GM19351 (cell line): ENCODE measurements at regions not wholly inside any gene's neighbourhood (a gene's known extent, or its start where the extent isn't known, plus 50 kb on each side); places are given as distances from the start of the nearest gene placed in this dataset.
A peak's percentile ranks its signal among the peaks of the same experiment; 100 is the strongest.

Source experiments
- ATAC-seq: cut with Tn5 transposase; IDR thresholded peaks from one replicate; pipeline ENCODE4 v1.9.1; 2021; ENCODE audit warnings: mild to moderate bottlenecking, moderate library complexity; ENCODE audit not compliant: unreplicated experiment

GRCh38 chr10:3471927-3472286 is 299.3 kb upstream of the PITRM1 start:
- ATAC-seq, result no peak

- no peak for ATAC-seq
Measured at GRCh38 chr10:3471472-3471871, 298.9 kb upstream of the PITRM1 start.

- ATAC-seq, result no peak
Measured at GRCh38 chr10:3470191-3470590, 297.6 kb upstream of the PITRM1 start.

GRCh38 chr10:3469639-3470020 is 297.0 kb upstream of the PITRM1 start:
- ATAC-seq, result no peak

- ATAC-seq, result peak; percentile 70
Measured at GRCh38 chr10:3468919-3469638, 296.5 kb upstream of the PITRM1 start.

GRCh38 chr10:3467052-3467951 is 294.7 kb upstream of the PITRM1 start:
- no peak for ATAC-seq

GRCh38 chr10:3465406-3465891 is 292.9 kb upstream of the PITRM1 start:
- no peak for ATAC-seq

GRCh38 chr10:3464760-3465405 is 292.3 kb upstream of the PITRM1 start:
- no peak for ATAC-seq

GRCh38 chr10:3460420-3461128 is 288.0 kb upstream of the PITRM1 start:
- ATAC-seq, result no peak

- ATAC-seq, result no peak
Measured at GRCh38 chr10:3455385-3456334, 283.1 kb upstream of the PITRM1 start.

GRCh38 chr10:3452683-3453361 is 280.2 kb upstream of the PITRM1 start:
- ATAC-seq, result no peak

- no peak for ATAC-seq
Measured at GRCh38 chr10:3452173-3452626, 279.6 kb upstream of the PITRM1 start.

GRCh38 chr10:3451516-3452172 is 279.1 kb upstream of the PITRM1 start:
- ATAC-seq, result no peak

- ATAC-seq, result no peak
Measured at GRCh38 chr10:3446221-3446620, 273.6 kb upstream of the PITRM1 start.

GRCh38 chr10:3445648-3446047 is 273.1 kb upstream of the PITRM1 start:
- ATAC-seq, result no peak

GRCh38 chr10:3442451-3442990 is 269.9 kb upstream of the PITRM1 start:
- no peak for ATAC-seq

GRCh38 chr10:3439183-3439582 is 266.6 kb upstream of the PITRM1 start:
- no peak for ATAC-seq

GRCh38 chr10:3438606-3439005 is 266.0 kb upstream of the PITRM1 start:
- no peak for ATAC-seq
